ENCODE measurements at regions not wholly inside any gene's neighbourhood (a gene's known extent, or its start where the extent isn't known, plus 50 kb on each side); places are given as distances from the start of the nearest gene placed in this dataset.
"Not testable (repeated sequence)": the region's sequence is repeated elsewhere in the genome, so short reads cannot be mapped to it uniquely, and the experiment has no call there.

DNA sequence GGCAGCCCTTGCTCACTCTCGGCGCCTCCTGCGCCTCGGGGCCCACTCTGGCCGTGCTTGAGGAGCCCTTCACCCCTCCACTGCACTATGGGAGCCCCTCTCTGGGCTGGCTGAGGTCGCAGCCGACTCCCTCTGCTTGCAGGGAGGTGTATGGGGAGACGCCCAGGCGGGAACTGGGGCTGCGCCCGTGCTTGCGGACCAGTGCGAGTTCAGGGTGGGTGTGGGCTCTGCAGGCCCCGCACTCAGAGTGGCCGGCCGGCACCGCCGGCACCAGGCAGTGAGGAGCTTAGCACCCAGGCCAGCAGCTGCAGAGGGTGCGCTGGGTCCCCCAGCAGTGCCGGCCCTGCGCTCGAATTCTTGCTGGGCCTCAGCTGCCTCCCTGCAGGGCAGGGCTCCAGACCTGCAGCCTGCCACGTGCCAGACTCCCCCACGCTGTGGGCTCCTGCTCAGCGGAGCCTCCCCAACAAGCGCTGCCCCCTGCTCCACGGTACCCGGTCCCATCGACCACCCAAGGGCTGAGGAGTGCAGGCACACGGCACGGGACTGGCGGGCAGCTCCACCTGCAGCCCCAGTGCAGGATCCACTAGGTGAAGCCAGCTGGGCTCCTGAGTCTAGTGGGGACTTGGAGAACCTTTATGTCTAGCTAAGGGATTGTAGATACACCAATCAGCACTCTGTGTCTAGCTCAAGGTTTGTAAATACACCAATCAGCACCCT lies 54.0 kb upstream of the WWC2 start:
- POLR2A ChIA-PET; in situ Hi-C loops (cut with HindIII; ENCODE audit: low pct_unique_long_range_greater_than_20kb, low sequenced_read_pairs): not testable (repeated sequence)

DNA sequence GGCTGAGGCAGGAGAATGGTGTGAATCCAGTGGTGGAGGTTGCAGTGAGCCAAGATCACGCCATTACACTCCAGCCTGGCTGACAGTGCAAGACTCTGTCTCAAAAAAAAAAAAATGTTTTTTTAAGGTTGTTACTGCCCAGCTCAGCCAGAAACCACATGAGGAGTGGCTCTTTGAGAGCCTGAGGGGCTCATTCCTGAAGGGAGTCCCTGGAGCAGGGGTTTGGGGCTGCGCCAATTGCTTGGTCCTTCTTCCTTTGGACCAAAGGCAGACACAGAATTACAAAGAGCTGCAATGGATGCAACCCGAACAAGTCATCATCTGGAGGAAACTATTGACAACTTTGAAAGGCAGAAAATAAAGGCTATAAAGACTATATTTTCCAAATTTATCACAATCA lies 60.6 kb upstream of the WWC2 start:
- in situ Hi-C loops (cut with HindIII; ENCODE audit: low pct_unique_long_range_greater_than_20kb, low sequenced_read_pairs) = no loop called here

More for the DNA sequence above, 54.0 kb upstream of the WWC2 start:
- BruUV-seq (replicated peaks); CTCF ChIA-PET; H3K4me1 ChIP-seq (ENCODE audit: control insufficient read depth, insufficient read depth, low read length); ATAC-seq; H3K4me3 ChIP-seq (ENCODE audit: low read depth in 2 of 2, low read length in 2 of 2); H3K36me3 ChIP-seq (ENCODE audit: control insufficient read depth, insufficient read depth, low read length); H3K9me3 ChIP-seq (ENCODE audit: control insufficient read depth, insufficient read depth, low read depth, low read length); intact Hi-C loops (cut with micrococcal nuclease; ENCODE audit: unreplicated experiment); H3K27me3 ChIP-seq (ENCODE audit: control insufficient read depth, insufficient read depth, low read length); H3K27ac ChIP-seq (ENCODE audit: low read length); DNase-seq (ENCODE audit: low read depth, low spot score): not testable (repeated sequence)

More for the DNA sequence above, 60.6 kb upstream of the WWC2 start:
- Histone ChIP-seq H3K27ac (ENCODE audit: low read length) (no peak overlapping the region), H3K36me3 (ENCODE audit: control insufficient read depth, insufficient read depth, low read length) (no peaks in the 10 kb centered on the region), H3K4me3 (ENCODE audit: low read depth in 2 of 2, low read length in 2 of 2) (no peak overlapping the region), H3K9me3 (ENCODE audit: control insufficient read depth, insufficient read depth, low read depth, low read length) (no peaks in the 10 kb centered on the region), H3K4me1 (ENCODE audit: control insufficient read depth, insufficient read depth, low read length) (no peaks in the 10 kb centered on the region), H3K27me3 (ENCODE audit: control insufficient read depth, insufficient read depth, low read length) (no peaks in the 10 kb centered on the region)
- no TSS peak for BruUV-seq (replicated peaks)
- DNase-seq (ENCODE audit: low read depth, low spot score) (no peak), ATAC-seq (no peak)
- CTCF ChIA-PET = no interaction called here
- intact Hi-C loops (cut with micrococcal nuclease; ENCODE audit: unreplicated experiment) = no loop called here
- POLR2A ChIA-PET = no interaction called here
- TF ChIP-seq TCF7L2 (IDR thresholded peaks at IDR 0.05; ENCODE audit: low read depth, low read length) = no peak
- TF ChIP-seq, protein P1, sequence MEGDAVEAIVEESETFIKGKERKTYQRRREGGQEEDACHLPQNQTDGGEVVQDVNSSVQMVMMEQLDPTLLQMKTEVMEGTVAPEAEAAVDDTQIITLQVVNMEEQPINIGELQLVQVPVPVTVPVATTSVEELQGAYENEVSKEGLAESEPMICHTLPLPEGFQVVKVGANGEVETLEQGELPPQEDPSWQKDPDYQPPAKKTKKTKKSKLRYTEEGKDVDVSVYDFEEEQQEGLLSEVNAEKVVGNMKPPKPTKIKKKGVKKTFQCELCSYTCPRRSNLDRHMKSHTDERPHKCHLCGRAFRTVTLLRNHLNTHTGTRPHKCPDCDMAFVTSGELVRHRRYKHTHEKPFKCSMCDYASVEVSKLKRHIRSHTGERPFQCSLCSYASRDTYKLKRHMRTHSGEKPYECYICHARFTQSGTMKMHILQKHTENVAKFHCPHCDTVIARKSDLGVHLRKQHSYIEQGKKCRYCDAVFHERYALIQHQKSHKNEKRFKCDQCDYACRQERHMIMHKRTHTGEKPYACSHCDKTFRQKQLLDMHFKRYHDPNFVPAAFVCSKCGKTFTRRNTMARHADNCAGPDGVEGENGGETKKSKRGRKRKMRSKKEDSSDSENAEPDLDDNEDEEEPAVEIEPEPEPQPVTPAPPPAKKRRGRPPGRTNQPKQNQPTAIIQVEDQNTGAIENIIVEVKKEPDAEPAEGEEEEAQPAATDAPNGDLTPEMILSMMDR (IDR thresholded peaks at IDR 0.05) = no peak
- TF ChIP-seq, protein P2, sequence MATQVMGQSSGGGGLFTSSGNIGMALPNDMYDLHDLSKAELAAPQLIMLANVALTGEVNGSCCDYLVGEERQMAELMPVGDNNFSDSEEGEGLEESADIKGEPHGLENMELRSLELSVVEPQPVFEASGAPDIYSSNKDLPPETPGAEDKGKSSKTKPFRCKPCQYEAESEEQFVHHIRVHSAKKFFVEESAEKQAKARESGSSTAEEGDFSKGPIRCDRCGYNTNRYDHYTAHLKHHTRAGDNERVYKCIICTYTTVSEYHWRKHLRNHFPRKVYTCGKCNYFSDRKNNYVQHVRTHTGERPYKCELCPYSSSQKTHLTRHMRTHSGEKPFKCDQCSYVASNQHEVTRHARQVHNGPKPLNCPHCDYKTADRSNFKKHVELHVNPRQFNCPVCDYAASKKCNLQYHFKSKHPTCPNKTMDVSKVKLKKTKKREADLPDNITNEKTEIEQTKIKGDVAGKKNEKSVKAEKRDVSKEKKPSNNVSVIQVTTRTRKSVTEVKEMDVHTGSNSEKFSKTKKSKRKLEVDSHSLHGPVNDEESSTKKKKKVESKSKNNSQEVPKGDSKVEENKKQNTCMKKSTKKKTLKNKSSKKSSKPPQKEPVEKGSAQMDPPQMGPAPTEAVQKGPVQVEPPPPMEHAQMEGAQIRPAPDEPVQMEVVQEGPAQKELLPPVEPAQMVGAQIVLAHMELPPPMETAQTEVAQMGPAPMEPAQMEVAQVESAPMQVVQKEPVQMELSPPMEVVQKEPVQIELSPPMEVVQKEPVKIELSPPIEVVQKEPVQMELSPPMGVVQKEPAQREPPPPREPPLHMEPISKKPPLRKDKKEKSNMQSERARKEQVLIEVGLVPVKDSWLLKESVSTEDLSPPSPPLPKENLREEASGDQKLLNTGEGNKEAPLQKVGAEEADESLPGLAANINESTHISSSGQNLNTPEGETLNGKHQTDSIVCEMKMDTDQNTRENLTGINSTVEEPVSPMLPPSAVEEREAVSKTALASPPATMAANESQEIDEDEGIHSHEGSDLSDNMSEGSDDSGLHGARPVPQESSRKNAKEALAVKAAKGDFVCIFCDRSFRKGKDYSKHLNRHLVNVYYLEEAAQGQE (IDR thresholded peaks at IDR 0.05; ENCODE audit: insufficient read depth in 1 of 2, low read depth in 2 of 2, low read length in 1 of 2) = no peak
- no peak for TF ChIP-seq SIN3A (IDR thresholded peaks at IDR 0.05; ENCODE audit: borderline replicate concordance, insufficient read depth, low read depth, low read length)
- TF ChIP-seq POLR2AphosphoS5 (IDR thresholded peaks at IDR 0.05; ENCODE audit: low read depth, low read length) = no peak
